HPDE6-E6E7 (cell line): ENCODE measurements at regions not wholly inside any gene's neighbourhood (a gene's known extent, or its start where the extent isn't known, plus 50 kb on each side); places are given as distances from the start of the nearest gene placed in this dataset.

Experiments used
- DNase-seq: peaks from one replicate; pipeline ENCODE4 v3.0.0; 2011; ENCODE audit warnings: missing footprints; ENCODE audit errors: extremely low spot score

GRCh38 chr2:66691031-66691965, 256.4 kb downstream of the MEIS1 start:
- DNase-seq, result no peak

GRCh38 chr2:66692521-66693054, 257.7 kb downstream of the MEIS1 start:
- no peak for DNase-seq

- no peak for DNase-seq
These were observed 258.4 kb downstream of the MEIS1 start for GRCh38 chr2:66693076-66693965.

GRCh38 chr2:66694087-66694860, 259.3 kb downstream of the MEIS1 start:
- no peak for DNase-seq

- no peak for DNase-seq
These were observed 260.4 kb downstream of the MEIS1 start for GRCh38 chr2:66695226-66695735.

GRCh38 chr2:66696374-66696773, 261.4 kb downstream of the MEIS1 start:
- DNase-seq, result no peak

GRCh38 chr2:66696886-66697285, 262.0 kb downstream of the MEIS1 start:
- no peak for DNase-seq

- no peak for DNase-seq
These were observed 262.4 kb downstream of the MEIS1 start for GRCh38 chr2:66697366-66697765.

GRCh38 chr2:66698091-66698490, 263.2 kb downstream of the MEIS1 start:
- no peak for DNase-seq

GRCh38 chr2:66698576-66699239, 263.8 kb downstream of the MEIS1 start:
- no peak for DNase-seq

- DNase-seq, result no peak
These were observed 264.5 kb downstream of the MEIS1 start for GRCh38 chr2:66699416-66699792.

GRCh38 chr2:66699793-66700676, 265.1 kb downstream of the MEIS1 start:
- peak; percentile 3 for DNase-seq

GRCh38 chr2:66700677-66701066, 265.7 kb downstream of the MEIS1 start:
- DNase-seq, result no peak

- DNase-seq, result no peak
These were observed 266.3 kb downstream of the MEIS1 start for GRCh38 chr2:66701251-66701650.

- DNase-seq, result no peak
These were observed 266.7 kb downstream of the MEIS1 start for GRCh38 chr2:66701656-66702055.

- no peak for DNase-seq
These were observed 267.4 kb downstream of the MEIS1 start for GRCh38 chr2:66702301-66702700.

- DNase-seq, result no peak
These were observed 269.9 kb downstream of the MEIS1 start for GRCh38 chr2:66704786-66705185.

- DNase-seq, result no peak
These were observed 279.7 kb downstream of the MEIS1 start for GRCh38 chr2:66714610-66715009.

- DNase-seq, result no peak
These were observed 282.4 kb downstream of the MEIS1 start for GRCh38 chr2:66717218-66717905.
